Spleen (tissue), 7 donors: ENCODE measurements at regions not wholly inside any gene's neighbourhood (a gene's known extent, or its start where the extent isn't known, plus 50 kb on each side); places are given as distances from the start of the nearest gene placed in this dataset.

Experiments
- POLR2A ChIP-seq, 3 donors: fragments of 450-650 bp; IDR thresholded peaks; one replicate each; pipeline ENCODE4 v1.5.1; 2017; ENCODE audit warnings: antibody characterized with exemption in 3 of 3, mild to moderate bottlenecking in 1 of 3
- TF ChIP-seq, protein P1 (sequence below), 11 experiments: fragments of 200-600 bp in 7 of 11; fragments of 450-650 bp in 4 of 11; sonication (generic) in 4 of 11; IDR thresholded peaks in 8 of 11; conservative IDR thresholded peaks in 3 of 11; 1 replicate in 7 of 11; 2 replicates in 4 of 11; pipeline versions ENCODE4 v1.4.0 to v1.8.0; 2016 to 2021; ENCODE audit warnings: antibody characterized with exemption in 11 of 11, inconsistent platforms in 4 of 11, mild to moderate bottlenecking in 1 of 11
- donor health status: DM: no; HTN: no; CAD: no; lungs with moderate emphysema.
- donor health status: DM: no; HTN: no; CAD: no.
- donor health status: DM: no; HTN: no; CAD: no.

DNA sequence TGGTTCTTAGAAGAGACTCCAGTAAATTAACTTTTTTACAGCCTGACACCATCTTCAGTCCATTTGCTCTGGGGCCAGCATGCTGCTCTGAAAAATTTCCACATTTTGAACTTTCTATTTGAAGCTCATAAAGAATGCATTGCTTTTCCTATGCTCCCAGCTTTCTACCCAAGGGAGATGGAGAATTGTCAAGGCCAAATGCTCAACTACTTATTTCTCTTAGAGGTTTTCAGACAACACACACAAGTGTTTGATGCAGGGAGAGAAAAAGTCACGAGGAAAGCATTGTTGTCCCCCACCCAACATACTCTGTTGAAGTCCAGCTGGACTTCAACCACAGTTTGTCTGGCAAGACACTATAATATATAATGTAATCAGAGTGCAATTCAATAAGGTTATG, 100.3 kb upstream of the CADPS start:
- TF ChIP-seq, protein P1, sequence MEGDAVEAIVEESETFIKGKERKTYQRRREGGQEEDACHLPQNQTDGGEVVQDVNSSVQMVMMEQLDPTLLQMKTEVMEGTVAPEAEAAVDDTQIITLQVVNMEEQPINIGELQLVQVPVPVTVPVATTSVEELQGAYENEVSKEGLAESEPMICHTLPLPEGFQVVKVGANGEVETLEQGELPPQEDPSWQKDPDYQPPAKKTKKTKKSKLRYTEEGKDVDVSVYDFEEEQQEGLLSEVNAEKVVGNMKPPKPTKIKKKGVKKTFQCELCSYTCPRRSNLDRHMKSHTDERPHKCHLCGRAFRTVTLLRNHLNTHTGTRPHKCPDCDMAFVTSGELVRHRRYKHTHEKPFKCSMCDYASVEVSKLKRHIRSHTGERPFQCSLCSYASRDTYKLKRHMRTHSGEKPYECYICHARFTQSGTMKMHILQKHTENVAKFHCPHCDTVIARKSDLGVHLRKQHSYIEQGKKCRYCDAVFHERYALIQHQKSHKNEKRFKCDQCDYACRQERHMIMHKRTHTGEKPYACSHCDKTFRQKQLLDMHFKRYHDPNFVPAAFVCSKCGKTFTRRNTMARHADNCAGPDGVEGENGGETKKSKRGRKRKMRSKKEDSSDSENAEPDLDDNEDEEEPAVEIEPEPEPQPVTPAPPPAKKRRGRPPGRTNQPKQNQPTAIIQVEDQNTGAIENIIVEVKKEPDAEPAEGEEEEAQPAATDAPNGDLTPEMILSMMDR (IDR thresholded peaks at IDR 0.05 in 8 of 11, conservative IDR thresholded peaks at IDR 0.05 in 3 of 11), result no peak
- no peak for TF ChIP-seq POLR2A (IDR thresholded peaks at IDR 0.05)
